A549 (cell line): ENCODE measurements at regions not wholly inside any gene's neighbourhood (a gene's known extent, or its start where the extent isn't known, plus 50 kb on each side); places are given as distances from the start of the nearest gene placed in this dataset.

Experiments
- CTCF ChIP-seq: fragments of >200 bp; sonication (Bioruptor Twin); formaldehyde crosslinking; IDR thresholded peaks from 3 replicates; pipeline ENCODE4 v1.5.1; 2016
- EP300 ChIP-seq, 2 experiments: fragments of >200 bp; sonication (Bioruptor Twin); formaldehyde crosslinking; IDR thresholded peaks; 2 replicates in 1 of 2; 3 replicates in 1 of 2; pipeline ENCODE4 v1.6.1; 2016 to 2017
- ESRRA ChIP-seq: fragments of 150-350 bp; IDR thresholded peaks from 2 replicates; pipeline ENCODE4 v1.6.1; 2014; ENCODE audit warnings: mild to moderate bottlenecking, low read length, borderline replicate concordance
- MAX ChIP-seq: IDR thresholded peaks from 2 replicates; pipeline ENCODE4 v1.6.1; 2012

- TF ChIP-seq ESRRA = no peak
- no peak for TF ChIP-seq EP300 (IDR thresholded peaks at IDR 0.05)
- no peak for TF ChIP-seq CTCF
- no peak for TF ChIP-seq MAX
Measured at GRCh38 chr1:149846593-149847466, 52.5 kb upstream of the BOLA1 start.
